ENCODE measurements at regions not wholly inside any gene's neighbourhood (a gene's known extent, or its start where the extent isn't known, plus 50 kb on each side); places are given as distances from the start of the nearest gene placed in this dataset.

DNA sequence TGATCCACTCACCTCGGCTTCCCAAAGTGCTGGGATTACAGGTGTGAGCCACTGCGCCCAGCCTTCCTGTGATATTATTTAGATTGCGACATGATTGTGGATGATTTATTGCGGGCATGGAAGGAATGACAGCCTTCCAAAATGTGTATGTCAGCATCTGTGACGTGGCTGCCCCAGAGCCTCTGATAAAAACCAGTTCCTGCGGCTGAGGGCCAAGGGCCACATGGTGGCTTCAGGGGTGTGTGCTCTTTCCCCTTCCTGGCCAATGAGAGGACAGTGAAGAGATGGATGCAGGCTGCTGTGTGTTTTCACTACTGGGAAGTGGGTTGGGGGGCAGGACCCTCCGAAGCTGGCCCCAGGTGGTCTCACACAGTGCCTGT, 57.4 kb upstream of the HGFAC start:
- no peak for DNase-seq

DNA sequence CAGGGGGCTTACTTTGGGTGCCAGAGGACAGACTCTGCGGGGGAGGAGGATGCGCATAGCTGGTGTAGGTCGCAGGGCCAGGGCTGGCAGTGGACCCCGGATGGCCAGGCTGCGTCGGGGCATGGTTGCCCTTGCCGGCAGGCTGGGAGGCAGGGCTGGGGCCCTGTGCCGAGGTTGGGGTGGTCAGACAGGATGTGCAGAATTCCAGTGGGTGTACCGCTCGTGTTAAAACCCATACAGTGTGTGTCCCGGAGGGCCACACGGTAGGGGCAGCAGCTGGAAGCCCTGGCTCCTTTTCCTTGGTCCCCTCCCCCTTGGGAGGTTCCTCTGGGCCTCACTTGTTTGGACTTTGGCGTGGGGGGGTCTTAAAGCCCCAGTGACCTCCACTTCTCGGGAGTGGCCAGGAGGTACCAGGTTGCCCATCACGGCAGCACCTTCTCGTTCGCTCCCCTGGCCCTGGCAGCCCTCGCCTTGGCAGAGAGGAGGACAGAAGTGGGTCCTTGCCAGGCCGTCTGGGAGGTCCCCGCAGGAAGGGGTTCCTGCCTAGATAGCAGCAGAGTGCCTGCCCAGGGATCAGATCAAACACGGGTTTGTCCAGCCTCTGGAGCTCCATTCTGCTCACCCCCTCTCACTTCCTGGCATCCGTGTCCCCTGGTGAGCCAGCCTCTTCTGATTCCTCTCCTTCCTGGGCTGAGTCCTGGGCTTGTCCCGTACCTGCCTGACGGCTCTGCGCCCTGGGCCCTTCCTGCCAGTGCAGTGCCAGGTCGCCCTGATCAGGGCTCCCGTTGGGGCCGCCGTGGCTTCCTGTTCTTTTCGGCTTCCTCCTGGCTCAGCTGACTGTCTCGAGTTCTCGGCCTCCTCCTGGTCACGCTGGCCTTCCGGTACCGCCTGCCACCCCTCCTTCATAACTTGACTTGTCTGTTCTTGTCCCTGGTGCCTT, 56.7 kb upstream of the HGFAC start:
- DNase-seq, result peak; percentile 12

DNA sequence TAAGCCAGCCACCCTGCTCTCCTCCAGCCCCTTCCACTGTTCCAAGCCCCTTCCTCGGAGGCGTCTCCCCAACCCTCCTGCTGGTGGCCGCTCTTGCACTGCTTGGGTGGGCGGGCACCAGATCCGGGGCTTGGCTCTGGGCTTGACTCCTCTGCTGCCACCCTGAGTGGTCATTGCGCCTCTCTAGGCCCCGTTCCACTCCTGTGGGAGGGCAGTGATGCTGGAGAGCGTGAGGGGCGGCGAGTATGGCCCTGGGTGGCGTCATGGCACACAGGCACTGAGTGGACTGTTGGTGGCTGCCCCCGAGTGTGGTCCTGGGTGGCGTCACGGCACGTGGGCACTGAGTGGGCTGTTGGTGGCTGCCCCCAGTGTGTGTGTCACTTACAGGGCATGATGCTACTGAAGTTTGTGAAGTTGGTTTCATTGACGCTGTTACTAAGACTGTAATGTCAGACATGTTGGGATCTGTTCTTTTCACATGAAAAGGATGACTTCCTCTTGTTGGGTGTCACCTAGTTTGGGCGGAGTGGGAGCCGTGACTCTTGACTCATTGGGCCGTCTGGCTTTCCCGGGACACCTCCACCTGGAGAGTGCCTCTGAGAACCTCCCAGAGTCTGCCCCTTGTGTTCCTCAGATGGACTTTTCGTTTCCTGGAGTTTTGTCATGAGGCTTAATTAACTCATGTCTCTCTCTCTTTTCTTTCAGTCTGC, 55.9 kb upstream of the HGFAC start:
- DNase-seq, result no peak

DNA sequence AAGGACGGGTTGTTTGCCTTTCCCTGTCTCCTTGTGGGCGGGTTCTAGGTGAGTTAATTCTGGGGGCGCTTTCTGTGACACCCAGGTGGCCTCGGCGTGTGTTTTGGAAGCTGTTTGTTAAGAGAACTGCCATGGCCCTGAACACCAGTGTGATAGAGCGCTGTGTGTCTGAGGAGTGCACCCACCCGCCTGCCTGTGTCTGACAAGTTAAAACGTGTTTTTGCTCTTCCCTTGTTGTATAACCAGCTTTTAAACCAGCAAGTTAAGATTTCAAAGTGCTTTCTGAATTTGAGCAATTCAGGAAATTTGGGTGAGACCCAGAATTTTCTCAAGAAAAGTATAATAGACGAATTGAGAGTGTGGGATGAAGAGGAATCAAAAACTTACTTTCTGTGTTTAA, 55.2 kb upstream of the HGFAC start:
- no peak for DNase-seq

DNA sequence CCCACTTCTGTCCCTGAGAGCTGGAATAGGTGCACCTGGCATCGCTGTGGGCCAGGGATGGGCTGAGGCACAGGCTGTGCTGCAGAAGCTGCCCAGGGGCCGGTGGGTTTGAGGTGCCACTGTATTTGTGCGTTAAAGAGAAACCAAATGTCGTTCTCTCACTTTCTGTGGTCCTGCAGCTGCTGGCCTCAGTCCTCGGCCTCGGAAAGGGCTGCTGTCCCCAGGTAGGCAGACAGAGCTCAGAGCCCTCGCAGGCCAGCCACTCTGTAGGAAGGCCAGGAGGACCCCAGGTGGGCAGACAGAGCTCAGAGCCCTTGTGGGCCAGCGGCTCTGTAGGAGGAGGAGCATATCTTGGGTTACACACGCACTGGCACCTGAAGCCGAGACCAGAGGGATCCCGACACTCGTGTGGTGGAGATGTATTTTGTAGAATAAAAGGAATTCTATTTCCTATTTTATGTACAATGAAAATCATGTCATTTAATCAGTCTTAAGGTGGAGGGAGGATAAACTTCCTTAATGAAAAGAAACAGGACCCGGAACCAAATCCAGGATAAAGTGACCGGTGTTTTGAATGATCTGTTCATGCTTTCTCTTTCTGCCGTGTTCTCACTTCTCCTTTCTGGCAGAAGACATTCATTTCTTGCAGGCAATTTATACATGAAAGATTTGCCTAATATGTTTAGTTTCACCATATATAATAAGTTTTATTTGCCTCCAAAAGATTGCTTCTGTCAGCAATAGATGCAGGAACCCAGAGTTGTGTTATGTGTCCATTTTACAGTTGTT, 54.4 kb upstream of the HGFAC start:
- DNase-seq, result peak; percentile 41

DNA sequence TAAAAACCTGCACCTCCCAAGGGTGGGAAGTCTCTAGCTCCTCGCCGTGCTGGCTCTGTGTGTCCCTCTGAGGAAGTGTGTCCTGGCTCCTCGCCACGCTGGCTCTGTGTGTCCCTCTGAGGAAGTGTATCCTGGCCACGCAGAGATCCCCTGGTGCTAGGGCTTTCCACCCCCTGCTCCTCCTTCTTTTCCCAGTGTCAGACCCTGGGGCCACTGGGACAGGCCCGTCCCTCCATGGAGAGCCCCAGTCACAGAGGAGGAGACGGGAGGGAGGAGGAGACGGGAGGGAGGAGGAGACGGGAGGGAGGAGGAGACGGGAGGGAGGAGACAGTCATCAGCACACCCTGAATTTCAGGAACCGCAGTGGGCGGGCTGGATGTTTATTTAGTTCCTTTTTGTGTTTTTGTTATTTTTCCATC, 53.8 kb upstream of the HGFAC start:
- DNase-seq, result no peak

DNA sequence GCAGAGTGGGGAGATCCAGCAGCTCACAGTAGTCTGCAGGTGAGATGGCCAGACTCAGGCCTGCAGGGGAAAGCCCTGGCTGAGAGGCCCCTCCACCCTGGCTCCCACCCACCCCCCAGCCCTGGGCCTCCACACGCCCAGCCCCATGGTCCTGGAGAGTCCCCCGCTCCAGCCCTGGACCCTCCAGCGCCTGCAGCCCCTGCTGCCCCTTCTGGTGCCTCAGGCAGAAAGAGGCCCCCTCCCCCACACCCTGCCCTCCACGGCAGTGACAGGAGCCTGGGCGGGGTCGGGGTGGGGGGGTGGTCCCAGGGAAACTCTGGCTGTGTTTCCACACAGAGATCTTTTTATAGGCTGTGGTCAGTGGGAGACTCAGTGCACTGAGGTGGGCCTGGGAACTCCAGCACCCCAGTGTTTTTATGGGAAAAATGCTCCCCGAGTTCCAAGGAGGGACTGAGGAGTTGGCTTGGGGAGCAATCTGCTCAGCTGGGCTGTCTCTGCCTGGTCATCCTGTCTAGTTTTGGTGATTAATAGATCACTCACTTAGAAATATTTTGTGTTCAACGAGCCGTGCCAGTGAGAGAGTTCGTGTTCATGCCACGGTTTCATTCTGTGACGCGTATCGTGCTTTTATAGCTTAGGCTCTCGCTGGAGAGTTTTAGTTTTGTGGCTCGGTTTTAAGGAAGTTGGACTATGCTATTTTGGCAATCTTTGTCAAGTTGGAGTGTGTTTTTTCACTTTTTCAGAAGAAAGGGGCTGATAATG, 53.1 kb upstream of the HGFAC start:
- DNase-seq, result no peak

DNA sequence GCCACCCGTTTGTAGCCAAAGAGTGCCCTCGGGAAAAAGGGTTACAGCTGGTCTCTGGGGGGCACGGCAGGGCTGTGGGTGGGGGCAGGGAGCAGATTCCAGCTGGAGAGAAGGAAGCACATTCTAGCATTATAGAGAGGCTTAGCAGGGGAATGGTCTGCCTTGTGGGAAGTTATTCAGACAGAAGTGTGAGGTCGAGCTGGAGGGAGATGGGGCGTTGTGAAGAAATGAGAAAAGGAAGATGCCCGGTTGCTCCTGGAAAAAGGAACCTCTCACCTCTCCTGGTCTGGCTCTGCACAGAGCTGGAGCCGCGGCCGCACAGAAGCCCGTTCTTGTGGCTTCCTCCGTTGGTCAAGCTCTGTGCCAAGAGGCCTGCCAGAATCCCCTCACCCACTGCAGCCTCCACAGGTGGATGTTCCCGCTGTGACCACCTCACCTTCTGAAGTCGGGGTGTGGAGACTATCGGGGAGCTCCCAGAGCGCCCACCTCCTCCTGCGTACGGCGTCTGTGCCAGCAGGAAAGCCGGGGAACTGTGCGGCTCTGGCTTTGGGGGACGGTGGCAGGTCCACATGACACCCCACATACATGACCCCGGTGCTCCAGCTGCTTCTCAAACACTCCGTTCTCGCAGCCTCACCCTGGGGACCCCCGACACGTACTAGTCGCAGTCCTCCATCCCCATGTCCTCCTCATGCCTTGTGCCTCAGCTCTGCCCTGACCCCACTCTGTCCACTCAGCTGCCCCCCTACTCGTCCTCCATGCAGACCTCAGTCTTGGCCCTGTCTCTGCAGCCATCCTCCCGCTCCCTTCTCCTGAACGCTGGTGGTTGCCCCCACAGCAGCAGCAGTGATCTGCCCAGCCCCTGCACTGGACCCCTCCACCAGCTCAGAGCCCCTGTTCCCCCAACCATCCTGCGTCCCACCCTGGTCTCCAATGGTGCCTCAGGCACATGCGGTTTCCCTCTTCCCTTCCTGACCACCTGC, 52.2 kb upstream of the HGFAC start:
- no peak for DNase-seq

DNA sequence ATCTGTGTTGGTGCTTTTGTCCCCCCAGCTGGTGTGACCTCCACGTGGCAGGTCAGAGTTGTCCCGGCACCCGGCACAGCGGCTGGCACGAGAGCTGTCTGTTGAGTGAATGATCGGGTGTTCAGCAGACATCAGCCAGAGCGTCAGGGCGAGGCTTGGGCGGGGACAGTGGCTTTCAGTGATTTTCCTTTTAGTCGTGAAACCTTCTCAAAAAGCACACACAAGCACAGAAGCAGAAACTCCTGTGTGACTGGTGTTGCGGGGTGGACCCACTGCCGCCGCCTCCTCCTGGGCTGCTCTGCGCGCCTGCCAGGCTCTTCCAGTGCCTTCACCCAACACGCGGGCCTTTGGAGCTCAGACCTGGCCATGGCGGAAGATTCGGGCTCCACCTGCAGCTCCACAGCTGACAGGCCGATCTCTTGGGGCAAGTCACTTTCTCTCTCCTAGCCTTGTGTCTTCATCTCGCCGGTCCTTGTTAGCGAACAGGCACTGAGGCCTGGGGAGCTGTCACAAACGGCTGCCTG, 51.4 kb upstream of the HGFAC start:
- no peak for DNase-seq

DNA sequence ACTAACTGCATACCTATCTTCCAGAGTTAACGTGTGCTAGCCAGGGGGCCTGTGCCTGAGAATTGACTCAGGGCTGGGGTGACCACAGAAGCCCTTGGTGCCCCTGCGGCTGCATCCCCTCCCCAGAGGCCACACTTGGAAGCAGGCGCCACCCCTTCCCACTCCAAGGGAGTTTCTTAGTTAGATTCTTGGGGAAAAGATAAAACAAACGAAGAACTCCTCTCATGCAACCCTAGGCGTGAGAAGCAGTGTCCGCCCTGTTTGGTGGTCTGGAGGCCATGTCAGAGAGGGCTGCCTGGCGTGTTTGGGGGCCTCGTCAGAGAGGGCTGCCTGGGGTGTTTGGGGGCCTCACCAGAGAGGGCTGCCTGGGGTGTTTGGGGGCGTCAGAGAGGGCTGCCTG, 50.3 kb upstream of the HGFAC start:
- no peak for DNase-seq
